WTC11 (cell line): ENCODE measurements at regions not wholly inside any gene's neighbourhood (a gene's known extent, or its start where the extent isn't known, plus 50 kb on each side); places are given as distances from the start of the nearest gene placed in this dataset.

Experiments
- ATAC-seq: fragments of 200-7000 bp; cut with Tn5 transposase; 2 replicates; pipeline ENCODE4 v1.10.0; 2021; ENCODE audit warnings: mild to moderate bottlenecking, moderate library complexity
- CTCF ChIA-PET: fragments of 300-600 bp; sonication (Branson Sonifier 250); formaldehyde crosslinking; loops from one replicate; lab custom pipeline; 2021; ENCODE audit warnings: antibody characterized with exemption; lab: Charles Lee
- POLR2A ChIA-PET: fragments of 350-600 bp; sonication (Branson Sonifier 250); formaldehyde crosslinking; loops from one replicate; lab custom pipeline; 2021; ENCODE audit warnings: antibody characterized with exemption; lab: Charles Lee
- DNase-seq: peaks from one replicate; pipeline ENCODE4 v3.0.0; 2021; ENCODE audit warnings: low spot score
- H3K27ac Mint-ChIP-seq: 2 replicates; pipeline ENCODE4 v1.8.0; 2021; ENCODE audit warnings: mixed read lengths
- H3K27me3 Mint-ChIP-seq: 2 replicates; pipeline ENCODE4 v1.8.0; 2021; ENCODE audit warnings: low read depth, mild to moderate bottlenecking, moderate library complexity, mixed read lengths
- H3K36me3 Mint-ChIP-seq: 2 replicates; pipeline ENCODE4 v1.8.0; 2021; ENCODE audit warnings: mixed read lengths
- H3K4me1 Mint-ChIP-seq: 2 replicates; pipeline ENCODE4 v1.8.0; 2022; ENCODE audit warnings: mixed read lengths
- H3K4me3 Mint-ChIP-seq: 2 replicates; pipeline ENCODE4 v1.8.0; 2021; ENCODE audit warnings: mild to moderate bottlenecking, moderate library complexity, mixed read lengths
- H3K9me3 Mint-ChIP-seq: 2 replicates; pipeline ENCODE4 v1.8.0; 2021; ENCODE audit warnings: mixed read lengths
- ATF1 ChIP-seq: sonication (generic); formaldehyde crosslinking; IDR thresholded peaks from 2 replicates; pipeline ENCODE4 v1.8.1; 2023; ENCODE audit warnings: mild to moderate bottlenecking, moderate library complexity, missing genetic modification reagents
- CBFB ChIP-seq: sonication (generic); formaldehyde crosslinking; IDR thresholded peaks from 2 replicates; pipeline ENCODE4 v1.8.1; 2022; ENCODE audit warnings: mild to moderate bottlenecking, low read depth, missing genetic modification reagents
- CREB1 ChIP-seq: sonication (generic); formaldehyde crosslinking; IDR thresholded peaks from 2 replicates; pipeline ENCODE4 v1.8.0; 2023; ENCODE audit warnings: mild to moderate bottlenecking, missing genetic modification reagents
- EMX1 ChIP-seq: fragments of 250-450 bp; sonication (Bioruptor Pico); IDR thresholded peaks from 2 replicates; pipeline ENCODE4 v1.8.0; 2021; ENCODE audit warnings: mild to moderate bottlenecking
- FOXP1 ChIP-seq: sonication (generic); formaldehyde crosslinking; IDR thresholded peaks from 2 replicates; pipeline ENCODE4 v1.8.0; 2022; ENCODE audit warnings: missing genetic modification reagents, mild to moderate bottlenecking, moderate library complexity, borderline replicate concordance
- NR1H2 ChIP-seq: sonication (generic); formaldehyde crosslinking; IDR thresholded peaks from 2 replicates; pipeline ENCODE4 v1.9.0; 2021; ENCODE audit warnings: mild to moderate bottlenecking, moderate library complexity, missing genetic modification reagents
- NR2C2 ChIP-seq: sonication (generic); formaldehyde crosslinking; IDR thresholded peaks from 2 replicates; pipeline ENCODE4 v1.8.0; 2022; ENCODE audit warnings: mild to moderate bottlenecking, missing genetic modification reagents
- RORB ChIP-seq: fragments of 250-450 bp; sonication (Bioruptor Pico); IDR thresholded peaks from 2 replicates; pipeline ENCODE4 v1.9.0; 2021; ENCODE audit warnings: mild to moderate bottlenecking
- SMAD3 ChIP-seq: sonication (generic); formaldehyde crosslinking; IDR thresholded peaks from 2 replicates; pipeline ENCODE4 v1.8.0; 2022; ENCODE audit warnings: missing genetic modification reagents, mild to moderate bottlenecking, borderline replicate concordance
- TEAD4 ChIP-seq: sonication (generic); formaldehyde crosslinking; IDR thresholded peaks from 2 replicates; pipeline ENCODE4 v1.8.0; 2022; ENCODE audit warnings: mild to moderate bottlenecking, missing genetic modification reagents
- TP53 ChIP-seq: sonication (generic); formaldehyde crosslinking; IDR thresholded peaks from 2 replicates; pipeline ENCODE4 v1.8.1; 2023; ENCODE audit warnings: mild to moderate bottlenecking, missing genetic modification reagents
- ZNF219 ChIP-seq: sonication (generic); formaldehyde crosslinking; IDR thresholded peaks from 2 replicates; pipeline ENCODE4 v1.8.0; 2023; ENCODE audit warnings: missing genetic modification reagents, mild to moderate bottlenecking, borderline replicate concordance
- ZNF263 ChIP-seq: sonication (generic); formaldehyde crosslinking; IDR thresholded peaks from 2 replicates; pipeline ENCODE4 v1.8.1; 2022; ENCODE audit warnings: low read depth, mild to moderate bottlenecking, moderate library complexity, missing genetic modification reagents
- TF ChIP-seq, protein P1 (sequence below): sonication (generic); formaldehyde crosslinking; IDR thresholded peaks from 2 replicates; pipeline ENCODE4 v1.8.1; 2022; ENCODE audit warnings: missing genetic modification reagents, borderline replicate concordance
- TF ChIP-seq, protein P2 (sequence below): fragments of 250-450 bp; sonication (Bioruptor Pico); IDR thresholded peaks from 2 replicates; pipeline ENCODE4 v1.9.0; 2021; ENCODE audit warnings: mild to moderate bottlenecking
- TF ChIP-seq, protein P3 (sequence below): fragments of 250-450 bp; sonication (Bioruptor Pico); IDR thresholded peaks from 2 replicates; pipeline ENCODE4 v1.9.0; 2021; ENCODE audit warnings: mild to moderate bottlenecking, borderline replicate concordance
- TF ChIP-seq, protein P4 (sequence below): sonication (generic); formaldehyde crosslinking; IDR thresholded peaks from 2 replicates; pipeline ENCODE4 v1.8.1; 2023; ENCODE audit warnings: mild to moderate bottlenecking, missing genetic modification reagents, borderline replicate concordance
- TF ChIP-seq, protein P5 (sequence below): sonication (generic); formaldehyde crosslinking; IDR thresholded peaks from 2 replicates; pipeline ENCODE4 v1.8.0; 2022; ENCODE audit warnings: mild to moderate bottlenecking, missing genetic modification reagents
- TF ChIP-seq, protein P6 (sequence below): fragments of 250-450 bp; sonication (Bioruptor Pico); IDR thresholded peaks from 2 replicates; pipeline ENCODE4 v1.9.0; 2021; ENCODE audit warnings: mild to moderate bottlenecking
- TF ChIP-seq, protein P7 (sequence below): sonication (generic); formaldehyde crosslinking; conservative IDR thresholded peaks from 2 replicates; pipeline ENCODE4 v1.8.1; 2023; ENCODE audit warnings: mild to moderate bottlenecking, low read depth, missing genetic modification reagents, moderate library complexity

DNA sequence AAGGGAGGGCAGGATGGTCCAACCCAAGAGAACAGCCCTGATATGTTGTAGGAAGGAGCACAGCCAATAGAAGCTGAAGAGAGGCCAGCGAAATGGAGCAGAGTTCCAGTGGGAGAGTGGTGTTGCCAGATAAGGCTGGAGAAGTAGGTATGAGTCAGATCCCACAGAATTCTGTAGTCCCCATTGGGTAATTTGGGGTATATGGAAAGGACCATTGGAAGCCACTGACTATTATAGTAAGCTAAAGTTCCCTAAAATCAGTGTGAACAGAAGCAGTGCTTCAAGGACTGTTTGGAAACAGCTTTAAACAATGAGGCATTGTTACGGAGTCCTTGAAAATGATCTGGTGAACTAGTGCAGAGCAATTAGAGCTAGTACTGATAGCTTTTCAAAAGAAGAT is 63.0 kb downstream of the DISP1 start (continued):
- TF ChIP-seq EMX1 (CRISPR knock-in tag): no peak
- TF ChIP-seq, protein P1, sequence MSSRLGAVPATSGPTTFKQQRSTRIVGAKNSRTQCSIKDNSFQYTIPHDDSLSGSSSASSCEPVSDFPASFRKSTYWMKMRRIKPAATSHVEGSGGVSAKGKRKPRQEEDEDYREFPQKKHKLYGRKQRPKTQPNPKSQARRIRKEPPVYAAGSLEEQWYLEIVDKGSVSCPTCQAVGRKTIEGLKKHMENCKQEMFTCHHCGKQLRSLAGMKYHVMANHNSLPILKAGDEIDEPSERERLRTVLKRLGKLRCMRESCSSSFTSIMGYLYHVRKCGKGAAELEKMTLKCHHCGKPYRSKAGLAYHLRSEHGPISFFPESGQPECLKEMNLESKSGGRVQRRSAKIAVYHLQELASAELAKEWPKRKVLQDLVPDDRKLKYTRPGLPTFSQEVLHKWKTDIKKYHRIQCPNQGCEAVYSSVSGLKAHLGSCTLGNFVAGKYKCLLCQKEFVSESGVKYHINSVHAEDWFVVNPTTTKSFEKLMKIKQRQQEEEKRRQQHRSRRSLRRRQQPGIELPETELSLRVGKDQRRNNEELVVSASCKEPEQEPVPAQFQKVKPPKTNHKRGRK (CRISPR knock-in tag): no peak
- TF ChIP-seq RORB: no peak
- no peak for TF ChIP-seq TP53 (CRISPR knock-in tag)
- no peak for TF ChIP-seq ATF1 (CRISPR knock-in tag)
- TF ChIP-seq ZNF219 (CRISPR knock-in tag): no peak
- TF ChIP-seq NR1H2 (CRISPR knock-in tag): no peak
- TF ChIP-seq, protein P2, sequence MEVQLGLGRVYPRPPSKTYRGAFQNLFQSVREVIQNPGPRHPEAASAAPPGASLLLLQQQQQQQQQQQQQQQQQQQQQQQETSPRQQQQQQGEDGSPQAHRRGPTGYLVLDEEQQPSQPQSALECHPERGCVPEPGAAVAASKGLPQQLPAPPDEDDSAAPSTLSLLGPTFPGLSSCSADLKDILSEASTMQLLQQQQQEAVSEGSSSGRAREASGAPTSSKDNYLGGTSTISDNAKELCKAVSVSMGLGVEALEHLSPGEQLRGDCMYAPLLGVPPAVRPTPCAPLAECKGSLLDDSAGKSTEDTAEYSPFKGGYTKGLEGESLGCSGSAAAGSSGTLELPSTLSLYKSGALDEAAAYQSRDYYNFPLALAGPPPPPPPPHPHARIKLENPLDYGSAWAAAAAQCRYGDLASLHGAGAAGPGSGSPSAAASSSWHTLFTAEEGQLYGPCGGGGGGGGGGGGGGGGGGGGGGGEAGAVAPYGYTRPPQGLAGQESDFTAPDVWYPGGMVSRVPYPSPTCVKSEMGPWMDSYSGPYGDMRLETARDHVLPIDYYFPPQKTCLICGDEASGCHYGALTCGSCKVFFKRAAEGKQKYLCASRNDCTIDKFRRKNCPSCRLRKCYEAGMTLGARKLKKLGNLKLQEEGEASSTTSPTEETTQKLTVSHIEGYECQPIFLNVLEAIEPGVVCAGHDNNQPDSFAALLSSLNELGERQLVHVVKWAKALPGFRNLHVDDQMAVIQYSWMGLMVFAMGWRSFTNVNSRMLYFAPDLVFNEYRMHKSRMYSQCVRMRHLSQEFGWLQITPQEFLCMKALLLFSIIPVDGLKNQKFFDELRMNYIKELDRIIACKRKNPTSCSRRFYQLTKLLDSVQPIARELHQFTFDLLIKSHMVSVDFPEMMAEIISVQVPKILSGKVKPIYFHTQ: no peak
- no peak for TF ChIP-seq CBFB
- no peak for TF ChIP-seq TEAD4 (CRISPR knock-in tag)

DNA sequence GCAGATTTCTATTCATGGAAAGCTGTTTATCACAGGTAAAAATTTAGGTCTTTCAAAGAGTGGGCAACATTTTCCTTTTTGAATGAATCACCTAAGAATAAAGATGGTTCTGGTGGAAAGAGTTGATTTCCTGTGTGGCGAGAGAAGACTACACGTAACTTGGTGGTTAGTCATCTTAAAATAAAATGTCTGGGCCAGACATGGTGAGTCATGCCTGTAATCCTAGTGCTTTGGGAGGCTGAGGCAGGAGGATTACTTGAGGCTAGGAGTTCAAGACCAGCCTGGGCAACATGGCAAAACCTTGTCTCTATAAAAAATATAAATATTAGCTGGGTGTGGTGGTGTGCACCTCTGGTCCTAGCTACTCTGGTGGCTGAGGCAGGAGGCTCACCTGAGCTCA is 65.7 kb downstream of the DISP1 start:
- no peak for TF ChIP-seq ZNF263 (CRISPR knock-in tag)
- TF ChIP-seq, protein P3, sequence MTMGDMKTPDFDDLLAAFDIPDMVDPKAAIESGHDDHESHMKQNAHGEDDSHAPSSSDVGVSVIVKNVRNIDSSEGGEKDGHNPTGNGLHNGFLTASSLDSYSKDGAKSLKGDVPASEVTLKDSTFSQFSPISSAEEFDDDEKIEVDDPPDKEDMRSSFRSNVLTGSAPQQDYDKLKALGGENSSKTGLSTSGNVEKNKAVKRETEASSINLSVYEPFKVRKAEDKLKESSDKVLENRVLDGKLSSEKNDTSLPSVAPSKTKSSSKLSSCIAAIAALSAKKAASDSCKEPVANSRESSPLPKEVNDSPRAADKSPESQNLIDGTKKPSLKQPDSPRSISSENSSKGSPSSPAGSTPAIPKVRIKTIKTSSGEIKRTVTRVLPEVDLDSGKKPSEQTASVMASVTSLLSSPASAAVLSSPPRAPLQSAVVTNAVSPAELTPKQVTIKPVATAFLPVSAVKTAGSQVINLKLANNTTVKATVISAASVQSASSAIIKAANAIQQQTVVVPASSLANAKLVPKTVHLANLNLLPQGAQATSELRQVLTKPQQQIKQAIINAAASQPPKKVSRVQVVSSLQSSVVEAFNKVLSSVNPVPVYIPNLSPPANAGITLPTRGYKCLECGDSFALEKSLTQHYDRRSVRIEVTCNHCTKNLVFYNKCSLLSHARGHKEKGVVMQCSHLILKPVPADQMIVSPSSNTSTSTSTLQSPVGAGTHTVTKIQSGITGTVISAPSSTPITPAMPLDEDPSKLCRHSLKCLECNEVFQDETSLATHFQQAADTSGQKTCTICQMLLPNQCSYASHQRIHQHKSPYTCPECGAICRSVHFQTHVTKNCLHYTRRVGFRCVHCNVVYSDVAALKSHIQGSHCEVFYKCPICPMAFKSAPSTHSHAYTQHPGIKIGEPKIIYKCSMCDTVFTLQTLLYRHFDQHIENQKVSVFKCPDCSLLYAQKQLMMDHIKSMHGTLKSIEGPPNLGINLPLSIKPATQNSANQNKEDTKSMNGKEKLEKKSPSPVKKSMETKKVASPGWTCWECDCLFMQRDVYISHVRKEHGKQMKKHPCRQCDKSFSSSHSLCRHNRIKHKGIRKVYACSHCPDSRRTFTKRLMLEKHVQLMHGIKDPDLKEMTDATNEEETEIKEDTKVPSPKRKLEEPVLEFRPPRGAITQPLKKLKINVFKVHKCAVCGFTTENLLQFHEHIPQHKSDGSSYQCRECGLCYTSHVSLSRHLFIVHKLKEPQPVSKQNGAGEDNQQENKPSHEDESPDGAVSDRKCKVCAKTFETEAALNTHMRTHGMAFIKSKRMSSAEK: no peak
- no peak for TF ChIP-seq FOXP1 (CRISPR knock-in tag)
- TF ChIP-seq, protein P4, sequence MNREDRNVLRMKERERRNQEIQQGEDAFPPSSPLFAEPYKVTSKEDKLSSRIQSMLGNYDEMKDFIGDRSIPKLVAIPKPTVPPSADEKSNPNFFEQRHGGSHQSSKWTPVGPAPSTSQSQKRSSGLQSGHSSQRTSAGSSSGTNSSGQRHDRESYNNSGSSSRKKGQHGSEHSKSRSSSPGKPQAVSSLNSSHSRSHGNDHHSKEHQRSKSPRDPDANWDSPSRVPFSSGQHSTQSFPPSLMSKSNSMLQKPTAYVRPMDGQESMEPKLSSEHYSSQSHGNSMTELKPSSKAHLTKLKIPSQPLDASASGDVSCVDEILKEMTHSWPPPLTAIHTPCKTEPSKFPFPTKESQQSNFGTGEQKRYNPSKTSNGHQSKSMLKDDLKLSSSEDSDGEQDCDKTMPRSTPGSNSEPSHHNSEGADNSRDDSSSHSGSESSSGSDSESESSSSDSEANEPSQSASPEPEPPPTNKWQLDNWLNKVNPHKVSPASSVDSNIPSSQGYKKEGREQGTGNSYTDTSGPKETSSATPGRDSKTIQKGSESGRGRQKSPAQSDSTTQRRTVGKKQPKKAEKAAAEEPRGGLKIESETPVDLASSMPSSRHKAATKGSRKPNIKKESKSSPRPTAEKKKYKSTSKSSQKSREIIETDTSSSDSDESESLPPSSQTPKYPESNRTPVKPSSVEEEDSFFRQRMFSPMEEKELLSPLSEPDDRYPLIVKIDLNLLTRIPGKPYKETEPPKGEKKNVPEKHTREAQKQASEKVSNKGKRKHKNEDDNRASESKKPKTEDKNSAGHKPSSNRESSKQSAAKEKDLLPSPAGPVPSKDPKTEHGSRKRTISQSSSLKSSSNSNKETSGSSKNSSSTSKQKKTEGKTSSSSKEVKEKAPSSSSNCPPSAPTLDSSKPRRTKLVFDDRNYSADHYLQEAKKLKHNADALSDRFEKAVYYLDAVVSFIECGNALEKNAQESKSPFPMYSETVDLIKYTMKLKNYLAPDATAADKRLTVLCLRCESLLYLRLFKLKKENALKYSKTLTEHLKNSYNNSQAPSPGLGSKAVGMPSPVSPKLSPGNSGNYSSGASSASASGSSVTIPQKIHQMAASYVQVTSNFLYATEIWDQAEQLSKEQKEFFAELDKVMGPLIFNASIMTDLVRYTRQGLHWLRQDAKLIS: no peak
- no peak for TF ChIP-seq NR2C2 (CRISPR knock-in tag)
- TF ChIP-seq SMAD3: no peak
- TF ChIP-seq RORB: no peak
- TF ChIP-seq, protein P5, sequence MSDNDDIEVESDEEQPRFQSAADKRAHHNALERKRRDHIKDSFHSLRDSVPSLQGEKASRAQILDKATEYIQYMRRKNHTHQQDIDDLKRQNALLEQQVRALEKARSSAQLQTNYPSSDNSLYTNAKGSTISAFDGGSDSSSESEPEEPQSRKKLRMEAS (CRISPR knock-in tag): no peak
- no peak for TF ChIP-seq CREB1 (CRISPR knock-in tag)
- TF ChIP-seq, protein P6, sequence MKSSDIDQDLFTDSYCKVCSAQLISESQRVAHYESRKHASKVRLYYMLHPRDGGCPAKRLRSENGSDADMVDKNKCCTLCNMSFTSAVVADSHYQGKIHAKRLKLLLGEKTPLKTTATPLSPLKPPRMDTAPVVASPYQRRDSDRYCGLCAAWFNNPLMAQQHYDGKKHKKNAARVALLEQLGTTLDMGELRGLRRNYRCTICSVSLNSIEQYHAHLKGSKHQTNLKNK (CRISPR knock-in tag): no peak
- TF ChIP-seq, protein P7, sequence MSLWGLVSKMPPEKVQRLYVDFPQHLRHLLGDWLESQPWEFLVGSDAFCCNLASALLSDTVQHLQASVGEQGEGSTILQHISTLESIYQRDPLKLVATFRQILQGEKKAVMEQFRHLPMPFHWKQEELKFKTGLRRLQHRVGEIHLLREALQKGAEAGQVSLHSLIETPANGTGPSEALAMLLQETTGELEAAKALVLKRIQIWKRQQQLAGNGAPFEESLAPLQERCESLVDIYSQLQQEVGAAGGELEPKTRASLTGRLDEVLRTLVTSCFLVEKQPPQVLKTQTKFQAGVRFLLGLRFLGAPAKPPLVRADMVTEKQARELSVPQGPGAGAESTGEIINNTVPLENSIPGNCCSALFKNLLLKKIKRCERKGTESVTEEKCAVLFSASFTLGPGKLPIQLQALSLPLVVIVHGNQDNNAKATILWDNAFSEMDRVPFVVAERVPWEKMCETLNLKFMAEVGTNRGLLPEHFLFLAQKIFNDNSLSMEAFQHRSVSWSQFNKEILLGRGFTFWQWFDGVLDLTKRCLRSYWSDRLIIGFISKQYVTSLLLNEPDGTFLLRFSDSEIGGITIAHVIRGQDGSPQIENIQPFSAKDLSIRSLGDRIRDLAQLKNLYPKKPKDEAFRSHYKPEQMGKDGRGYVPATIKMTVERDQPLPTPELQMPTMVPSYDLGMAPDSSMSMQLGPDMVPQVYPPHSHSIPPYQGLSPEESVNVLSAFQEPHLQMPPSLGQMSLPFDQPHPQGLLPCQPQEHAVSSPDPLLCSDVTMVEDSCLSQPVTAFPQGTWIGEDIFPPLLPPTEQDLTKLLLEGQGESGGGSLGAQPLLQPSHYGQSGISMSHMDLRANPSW (CRISPR knock-in tag): no peak
- Mint-ChIP-seq H3K27ac (no peak overlapping the region), H3K4me3 (no peak overlapping the region), H3K27me3 (no peaks in the 10 kb centered on the region), H3K36me3 (no peaks in the 10 kb centered on the region), H3K9me3 (peaks cover 4% of the 10 kb centered on the region), H3K4me1 (peaks cover 5% of the 10 kb centered on the region; the same call in 1 of the 2 replicates)
- no peak for ATAC-seq
- DNase-seq: no peak
- ChIA-PET CTCF (no interaction called here), POLR2A (no interaction called here)
